ENCODE measurements at regions not wholly inside any gene's neighbourhood (a gene's known extent, or its start where the extent isn't known, plus 50 kb on each side); places are given as distances from the start of the nearest gene placed in this dataset.

GRCh38 chr15:85327820-85328219, 52.6 kb upstream of the AKAP13 start:
- Histone ChIP-seq H3K27ac (ENCODE audit: low read depth in 1 of 2, low read length in 1 of 2) (no peak overlapping the region), H3K36me3 (ENCODE audit: control insufficient read depth in 2 of 2, insufficient read depth in 2 of 2, low read length in 1 of 2) (no peaks in the 10 kb centered on the region), H3K27me3 (ENCODE audit: control insufficient read depth in 2 of 2, insufficient read depth in 1 of 2, low read length in 1 of 2) (no peaks in the 10 kb centered on the region), H3K4me1 (ENCODE audit: control insufficient read depth in 2 of 2, insufficient read depth in 2 of 2, low read length in 2 of 2) (peaks cover 14 to 30% of the 10 kb centered on the region in 2 donors), H3K9me3 (ENCODE audit: control insufficient read depth in 2 of 2, insufficient read depth in 1 of 2, low read length in 1 of 2) (peaks cover 1 to 11% of the 10 kb centered on the region in 2 donors), H3K4me3 (ENCODE audit: low read length in 2 of 2) (no peak overlapping the region)
- 94% methylated on average over 3 of the region's 3 CpGs for WGBS
- no peak for DNase-seq (ENCODE audit: low read depth in 6 of 9, low spot score in 9 of 9)

GRCh38 chr15:85329561-85330422, 50.6 kb upstream of the AKAP13 start:
- Histone ChIP-seq H3K27me3 (ENCODE audit: control insufficient read depth in 2 of 2, insufficient read depth in 1 of 2, low read length in 1 of 2) (no peaks in the 10 kb centered on the region), H3K4me1 (ENCODE audit: control insufficient read depth in 2 of 2, insufficient read depth in 2 of 2, low read length in 2 of 2) (peaks cover 14 to 35% of the 10 kb centered on the region in 2 donors), H3K27ac (ENCODE audit: low read depth in 1 of 2, low read length in 1 of 2) (peak overlapping the region; percentile 78 to 81), H3K36me3 (ENCODE audit: control insufficient read depth in 2 of 2, insufficient read depth in 2 of 2, low read length in 1 of 2) (no peaks in the 10 kb centered on the region), H3K4me3 (ENCODE audit: low read length in 2 of 2) (peak overlapping the region; percentile 31 to 36), H3K9me3 (ENCODE audit: control insufficient read depth in 2 of 2, insufficient read depth in 1 of 2, low read length in 1 of 2) (peaks cover 1 to 11% of the 10 kb centered on the region in 2 donors)
- WGBS = 7% methylated on average over 19 of the region's 19 CpGs
- DNase-seq (ENCODE audit: low read depth in 6 of 9, low spot score in 9 of 9) = peak in 8 of 9 donors; percentile 32 to 78 (median 45)

Data from thymus (tissue), 11 donors.